ENCODE measurements at regions not wholly inside any gene's neighbourhood (a gene's known extent, or its start where the extent isn't known, plus 50 kb on each side); places are given as distances from the start of the nearest gene placed in this dataset.
"Not testable (repeated sequence)": the region's sequence is repeated elsewhere in the genome, so short reads cannot be mapped to it uniquely, and the experiment has no call there.

- no peak for DNase-seq
Measured at GRCh38 chrX:53883196-53883595, 161.1 kb downstream of the PHF8 start.

- DNase-seq = no peak
Measured at GRCh38 chrX:53882331-53882730, 161.9 kb downstream of the PHF8 start.

GRCh38 chrX:53880786-53881185 is 163.5 kb downstream of the PHF8 start:
- DNase-seq = not testable (repeated sequence)

DNA sequence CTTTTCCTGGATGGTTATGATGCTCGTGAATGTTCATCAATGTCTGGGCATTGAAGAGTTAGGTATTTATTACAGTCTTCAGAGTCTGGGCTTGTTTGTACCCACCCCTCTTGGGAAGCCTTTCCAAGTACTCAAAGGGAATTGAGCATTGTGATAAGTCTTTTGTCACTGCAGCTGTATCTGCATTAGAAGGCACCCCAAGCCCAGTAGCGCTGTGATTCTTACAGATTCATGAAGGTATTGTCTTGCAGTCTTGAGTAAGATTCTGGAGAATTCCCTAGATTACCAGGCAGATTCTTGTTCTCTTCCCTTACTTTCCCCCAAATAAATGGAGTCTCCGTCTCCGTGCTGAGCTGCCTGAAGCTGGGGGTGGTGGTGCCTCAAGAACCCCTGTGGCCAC is 173.4 kb upstream of the HUWE1 start:
- no peak for DNase-seq

GRCh38 chrX:53831662-53832635 is 145.4 kb upstream of the HUWE1 start:
- peak; percentile 30 to 32 for DNase-seq

DNA sequence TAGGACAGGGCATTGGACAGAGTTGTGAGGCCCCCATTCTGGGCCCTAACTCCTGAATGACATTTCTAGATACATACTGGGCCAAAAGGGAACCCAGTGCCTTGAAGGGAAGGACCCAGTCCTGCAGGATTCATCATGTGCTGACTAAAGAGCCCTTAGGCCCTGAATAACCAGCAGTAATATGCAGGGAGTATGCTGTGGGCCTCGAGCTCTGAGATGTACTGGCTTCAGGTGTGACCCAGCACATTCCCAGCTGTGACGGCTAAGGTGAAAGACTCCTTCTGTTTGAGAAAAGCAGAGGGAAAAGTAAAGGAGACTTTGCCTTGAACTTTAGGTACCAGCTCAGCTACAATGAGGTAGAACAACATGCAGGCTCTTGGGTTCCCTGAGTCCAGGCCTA is 138.2 kb upstream of the HUWE1 start:
- DNase-seq = no peak

- DNase-seq = not testable (repeated sequence)
Measured at GRCh38 chrX:53818115-53818514, 131.6 kb upstream of the HUWE1 start.

DNA sequence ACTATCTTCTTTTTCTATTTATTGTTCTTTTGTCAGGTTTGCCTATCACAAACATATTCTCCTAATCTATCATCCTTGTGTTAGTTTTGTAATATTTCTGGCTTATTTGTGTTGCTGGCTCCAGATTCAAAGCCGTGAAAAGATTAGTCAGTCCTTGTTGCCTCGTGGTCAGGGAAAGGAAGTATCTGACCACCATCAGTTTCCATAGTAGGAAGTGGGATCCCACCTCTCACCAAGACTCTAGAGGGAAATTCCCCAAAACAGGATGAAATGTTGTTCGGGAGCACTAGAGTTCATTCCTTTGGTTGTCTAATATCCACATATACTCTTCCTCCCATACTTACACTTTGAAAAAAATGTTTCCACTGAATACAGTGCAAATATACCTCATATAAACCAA is 131.0 kb upstream of the HUWE1 start:
- no peak for DNase-seq

- DNase-seq = no peak
Measured at GRCh38 chrX:53813670-53814440, 127.3 kb upstream of the HUWE1 start.

DNA sequence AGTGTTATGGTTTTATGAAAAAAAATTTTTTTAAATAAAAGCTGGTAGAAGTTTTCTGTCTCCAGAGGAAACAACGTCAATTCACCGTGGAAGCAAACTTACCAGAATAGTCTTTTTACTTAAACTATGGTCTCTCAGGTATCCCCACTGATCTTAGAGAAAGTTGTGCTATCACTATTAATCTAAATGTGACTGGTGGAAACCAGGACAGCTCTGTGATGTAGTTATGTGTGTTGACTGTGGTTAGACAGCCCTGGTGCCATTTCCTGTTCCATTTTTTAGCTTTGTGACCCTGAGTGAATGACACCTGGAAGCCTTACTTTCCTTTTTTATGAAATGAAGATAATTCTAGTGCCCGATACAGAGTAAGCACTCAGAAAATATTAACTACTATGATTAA is 111.8 kb upstream of the HUWE1 start:
- DNase-seq = no peak

DNA sequence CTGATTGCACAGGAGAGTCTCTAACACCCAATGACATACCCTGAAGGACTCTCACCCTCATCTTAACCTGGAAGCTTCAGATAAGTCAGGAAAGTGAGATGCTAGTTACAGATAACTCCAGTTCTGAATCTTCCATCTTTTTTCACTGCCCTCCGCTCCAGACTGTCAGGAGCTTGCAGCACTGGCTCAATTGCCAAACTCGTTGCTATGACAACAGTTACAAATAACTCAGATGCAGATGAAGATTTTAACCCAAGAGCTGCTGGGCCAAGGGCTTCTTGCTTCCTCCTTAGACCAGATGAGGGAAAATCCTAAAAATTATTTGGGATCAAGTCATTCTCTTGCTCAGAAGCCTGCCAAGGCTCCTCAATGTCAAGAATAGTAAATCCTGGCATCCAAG is 109.1 kb upstream of the HUWE1 start:
- DNase-seq = peak; percentile 22 to 28

- no peak for DNase-seq
Measured at GRCh38 chrX:53794181-53794580, 107.7 kb upstream of the HUWE1 start.

GRCh38 chrX:53768865-53769264 is 82.3 kb upstream of the HUWE1 start:
- DNase-seq = no peak

- no peak for DNase-seq
Measured at GRCh38 chrX:53768451-53768850, 81.9 kb upstream of the HUWE1 start.

- no peak for DNase-seq
Measured at GRCh38 chrX:53767544-53767943, 81.0 kb upstream of the HUWE1 start.

GRCh38 chrX:53757181-53757580 is 70.7 kb upstream of the HUWE1 start:
- DNase-seq = not testable (repeated sequence)

DNA sequence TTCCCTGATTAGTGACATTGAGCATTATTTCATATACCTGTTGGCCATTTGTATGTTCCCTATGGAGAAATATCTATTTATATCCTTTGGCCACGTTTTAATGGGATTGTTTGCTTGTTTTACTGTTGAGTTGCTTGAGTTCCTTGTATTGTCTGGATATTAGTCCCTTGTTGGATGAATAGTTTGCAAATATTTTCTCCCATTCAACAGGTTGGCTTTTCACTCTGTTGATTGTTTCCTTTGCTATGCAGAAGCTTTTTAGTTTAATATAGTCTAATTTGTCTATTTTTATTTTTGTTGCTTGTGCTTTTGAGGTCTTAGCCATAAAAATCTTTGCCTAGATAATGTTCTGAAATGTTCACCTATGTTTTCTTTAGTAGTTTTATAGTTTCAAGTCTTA is 60.2 kb upstream of the HUWE1 start:
- no peak for DNase-seq

DNA sequence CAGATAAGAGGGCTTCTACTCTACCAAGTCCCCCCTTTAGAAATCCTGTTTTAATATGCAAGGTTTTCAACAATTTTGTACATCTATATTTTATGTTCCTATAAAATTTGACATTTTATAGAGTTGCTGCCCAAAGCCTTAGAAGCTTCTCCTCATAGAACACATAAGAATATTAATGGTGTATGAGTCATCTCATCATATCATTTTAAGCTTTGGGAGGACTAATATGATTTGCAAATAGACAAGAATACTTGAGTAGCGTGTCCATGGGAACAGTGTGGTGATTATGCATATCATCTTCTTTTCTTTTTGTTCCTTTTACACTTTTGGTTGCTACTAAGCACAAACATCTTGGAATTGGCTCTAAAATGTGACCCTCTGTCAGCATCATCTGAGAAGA is 56.7 kb upstream of the HUWE1 start:
- no peak for DNase-seq

DNA sequence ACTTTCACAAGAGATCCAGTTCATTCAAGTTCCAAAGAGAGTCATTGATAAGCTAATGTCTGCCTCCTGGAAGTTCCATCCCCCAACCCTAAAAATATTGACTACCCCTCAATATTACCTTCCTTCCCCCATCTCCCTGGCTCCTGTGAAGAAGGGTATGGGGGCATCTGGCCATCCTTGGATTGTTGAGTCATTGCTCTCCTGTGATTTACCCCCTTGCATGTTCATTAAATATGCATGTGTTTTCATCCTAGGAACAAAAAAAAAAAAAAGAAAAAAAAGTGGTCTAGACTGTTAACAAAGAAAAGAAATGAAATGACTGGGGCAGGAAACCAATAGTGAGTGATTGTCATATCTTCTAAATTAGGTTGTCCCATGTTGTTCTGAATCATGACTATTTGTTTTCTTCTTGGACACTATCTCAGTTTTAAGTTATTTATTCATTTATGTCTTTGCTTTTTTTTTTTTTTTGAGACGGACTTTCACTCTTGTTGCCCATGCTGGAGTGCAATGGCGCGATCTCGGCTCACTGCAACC is 51.9 kb upstream of the HUWE1 start:
- no peak for DNase-seq

Measured in inflammatory macrophage (primary cell).